ENCODE measurements at regions not wholly inside any gene's neighbourhood (a gene's known extent, or its start where the extent isn't known, plus 50 kb on each side); places are given as distances from the start of the nearest gene placed in this dataset.

DNA sequence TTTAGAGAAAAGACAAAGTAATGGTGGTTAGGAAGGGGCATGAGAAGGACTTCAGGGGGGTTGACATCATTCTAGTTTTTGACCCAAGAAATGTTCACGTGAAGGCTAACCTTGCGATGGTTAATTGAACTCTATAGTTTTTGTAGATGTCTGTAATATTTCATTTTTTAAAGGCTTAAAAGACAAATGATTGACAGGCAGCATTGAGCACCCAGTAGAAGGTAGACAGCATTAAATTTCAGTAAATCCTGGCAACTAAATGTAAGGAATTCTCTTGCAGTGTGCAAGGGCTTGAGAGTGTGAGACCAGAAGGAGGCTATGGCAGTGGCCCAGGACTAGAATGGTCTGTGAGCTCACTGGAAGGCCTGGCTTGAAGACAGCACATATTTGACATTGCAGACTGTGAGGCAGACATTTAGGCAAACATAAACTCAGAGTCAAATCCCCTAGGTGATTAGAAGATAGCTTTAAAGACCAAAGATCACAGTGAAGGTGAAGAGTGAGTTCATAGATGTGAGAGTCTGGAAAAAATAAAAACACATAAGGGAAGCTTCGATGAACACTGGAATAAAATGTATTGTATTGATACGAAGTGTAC is 100.1 kb upstream of the MAP4K4 start:
- ChIA-PET POLR2A (ENCODE audit: partially characterized antibody) (no interaction called here), CTCF (ENCODE audit: partially characterized antibody) (interaction anchor here (0.7 to 1.3 kb wide), 2 partner anchors 18 to 178 kb away, joined by 3 read pairs; no protein-coding TSS in a partner anchor)
- Histone ChIP-seq H3K9me3 (ENCODE audit: insufficient read depth in 2 of 2, low read depth in 1 of 2, low read length in 1 of 2) (no peaks in the 10 kb centered on the region), H4K8ac (ENCODE audit: extremely low read depth, insufficient read depth, low read length) (no peak overlapping the region), H3K27ac (ENCODE audit: low read depth, low read length) (no peak overlapping the region), H3K18ac (ENCODE audit: extremely low read depth, low read length) (no peak overlapping the region), H3K23me2 (ENCODE audit: low read depth, low read length) (no peaks in the 10 kb centered on the region), H3K27me3 (replicated peaks in 1 of 4; ENCODE audit: control insufficient read depth in 3 of 4, extremely low read depth in 1 of 4, insufficient read depth in 3 of 4, low read length in 3 of 4) (no peaks in the 10 kb centered on the region), H2BK12ac (ENCODE audit: low read depth, low read length) (no peak overlapping the region), H3K9ac (replicated peaks in 1 of 4; ENCODE audit: extremely low read depth in 1 of 4, low read depth in 3 of 4, low read length in 3 of 4) (no peak overlapping the region), H3K4me1 (replicated peaks in 1 of 4; ENCODE audit: control insufficient read depth in 3 of 4, insufficient read depth in 4 of 4, low read length in 3 of 4) (no peaks in the 10 kb centered on the region), H4K20me1 (replicated peaks in 1 of 2; ENCODE audit: control insufficient read depth in 1 of 2, insufficient read depth in 2 of 2, low read length in 2 of 2) (no peaks in the 10 kb centered on the region), H3K56ac (replicated peaks; ENCODE audit: insufficient read length, low read depth, low read length) (no peak overlapping the region), H2AFZ (ENCODE audit: low read length) (no peak overlapping the region), H4K91ac (replicated peaks; ENCODE audit: insufficient read length, low read length) (no peak overlapping the region), H3K14ac (ENCODE audit: insufficient read length) (no peak overlapping the region), H3K4ac (replicated peaks; ENCODE audit: insufficient read length, low read depth, low read length) (no peak overlapping the region), H3K4me2 (ENCODE audit: insufficient read depth in 1 of 2, low read depth in 2 of 2, low read length in 2 of 2) (no peak overlapping the region), H3K4me3 (ENCODE audit: extremely low read depth in 1 of 4, insufficient read depth in 2 of 4, low read depth in 3 of 4, low read length in 4 of 4) (no peak overlapping the region), H3K36me3 (ENCODE audit: control insufficient read depth in 2 of 4, insufficient read depth in 4 of 4, low read length in 3 of 4) (no peaks in the 10 kb centered on the region), H3K23ac (ENCODE audit: insufficient read length) (no peak overlapping the region), H4K5ac (ENCODE audit: insufficient read length, low read depth, low read length) (no peak overlapping the region), H2AK5ac (ENCODE audit: low read depth, low read length) (no peak overlapping the region), H2BK20ac (ENCODE audit: low read length) (no peak overlapping the region), H2BK120ac (replicated peaks; ENCODE audit: low read depth, low read length) (no peak overlapping the region), H2BK5ac (ENCODE audit: low read depth, low read length) (no peak overlapping the region), H3K79me1 (ENCODE audit: low read depth, low read length) (no peaks in the 10 kb centered on the region), H2BK15ac (ENCODE audit: low read length) (no peak overlapping the region), H3K79me2 (ENCODE audit: control insufficient read depth in 1 of 2, insufficient read depth in 2 of 2, low read length in 2 of 2) (no peaks in the 10 kb centered on the region)
- no peak for FAIRE-seq
- no peak for TF ChIP-seq SP2 (IDR thresholded peaks at IDR 0.05; ENCODE audit: low read length)
- TF ChIP-seq EP300 (IDR thresholded peaks at IDR 0.05; ENCODE audit: borderline replicate concordance in 1 of 2, low read depth in 2 of 2, low read length in 2 of 2): no peak
- no peak for TF ChIP-seq RAD21 (IDR thresholded peaks at IDR 0.05 in 1 of 2, conservative IDR thresholded peaks at IDR 0.05 in 1 of 2; ENCODE audit: low read depth in 2 of 2, low read length in 2 of 2)
- WGBS, 2 experiments (ENCODE audit: extremely low coverage in 1 of 2, insufficient coverage in 1 of 2, insufficient read length in 1 of 2, insufficient replicate concordance in 2 of 2, low coverage in 1 of 2, low lambda C conversion rate in 2 of 2, missing lambda C conversion rate in 1 of 2): 93% methylated on average over 4 of the region's 4 CpGs; no CpG with 5 or more reads in 1 of the 2 experiments
- no peak for DNase-seq (ENCODE audit: low read depth in 1 of 2, low spot score in 2 of 2)

Measured in H1 (cell line).